ENCODE measurements at regions not wholly inside any gene's neighbourhood (a gene's known extent, or its start where the extent isn't known, plus 50 kb on each side); places are given as distances from the start of the nearest gene placed in this dataset.

DNA sequence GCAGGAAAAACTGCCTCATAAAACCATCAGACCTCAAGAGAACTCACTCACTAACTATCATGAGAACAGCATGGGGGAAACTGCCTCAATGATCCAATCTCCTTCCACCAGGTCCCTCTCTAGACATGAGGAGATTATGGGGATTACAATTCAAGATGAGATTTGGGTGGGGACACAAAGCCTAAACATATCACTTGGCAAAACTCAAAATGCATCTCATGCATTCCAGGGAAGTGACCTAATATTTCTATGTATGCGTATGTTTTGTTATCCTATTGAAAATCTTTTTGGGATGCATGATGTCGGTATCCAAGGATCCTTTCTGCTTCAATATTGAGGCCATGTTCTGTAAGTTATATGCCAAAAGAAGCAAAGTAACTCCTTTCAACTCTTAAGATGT, 174.0 kb downstream of the PLK2 start:
- H3K4me1 ChIP-seq (ENCODE audit: insufficient read depth, low read length) = no peaks in the 10 kb centered on the region
- TF ChIP-seq EZH2 (IDR thresholded peaks at IDR 0.05; ENCODE audit: borderline replicate concordance, low read depth, low read length, severe bottlenecking) (no peak), CTCF (IDR thresholded peaks at IDR 0.05; ENCODE audit: borderline replicate concordance, extremely low read depth, low read length, poor library complexity, severe bottlenecking) (no peak)
- H3K79me2 ChIP-seq (ENCODE audit: insufficient read depth, low read length) = no peaks in the 10 kb centered on the region
- ATAC-seq (ENCODE audit: insufficient read depth, low read depth) = no peak
- no peak overlapping the region for H2AFZ ChIP-seq (ENCODE audit: low read depth, low read length)
- no peak overlapping the region for H3K4me3 ChIP-seq (ENCODE audit: low read depth in 1 of 2, low read length in 2 of 2)
- no peaks in the 10 kb centered on the region for H3K9me3 ChIP-seq (ENCODE audit: insufficient read depth, low read length, severe bottlenecking)
- H3K36me3 ChIP-seq (ENCODE audit: insufficient read depth, low read length) = no peaks in the 10 kb centered on the region
- H3K27me3 ChIP-seq (ENCODE audit: insufficient read depth, low read length, poor library complexity) = peaks cover 4% of the 10 kb centered on the region
- H3K4me2 ChIP-seq (ENCODE audit: insufficient read depth, low read length) = no peak overlapping the region
- no peaks in the 10 kb centered on the region for H4K20me1 ChIP-seq (ENCODE audit: insufficient read depth, low read length)
- no peak overlapping the region for H3K27ac ChIP-seq (ENCODE audit: low read length)
- H3K9ac ChIP-seq (ENCODE audit: low read depth, low read length) = no peak overlapping the region
- DNase-seq = no peak

GRCh38 chr5:58284886-58285285, 175.0 kb downstream of the PLK2 start:
- Histone ChIP-seq H3K79me2 (ENCODE audit: insufficient read depth, low read length) (no peaks in the 10 kb centered on the region), H3K36me3 (ENCODE audit: insufficient read depth, low read length) (no peaks in the 10 kb centered on the region), H3K4me1 (ENCODE audit: insufficient read depth, low read length) (no peaks in the 10 kb centered on the region), H3K4me2 (ENCODE audit: insufficient read depth, low read length) (no peak overlapping the region), H4K20me1 (ENCODE audit: insufficient read depth, low read length) (no peaks in the 10 kb centered on the region), H3K9ac (ENCODE audit: low read depth, low read length) (no peak overlapping the region), H2AFZ (ENCODE audit: low read depth, low read length) (no peak overlapping the region), H3K27me3 (ENCODE audit: insufficient read depth, low read length, poor library complexity) (peaks cover 4% of the 10 kb centered on the region), H3K27ac (ENCODE audit: low read length) (no peak overlapping the region), H3K9me3 (ENCODE audit: insufficient read depth, low read length, severe bottlenecking) (no peaks in the 10 kb centered on the region), H3K4me3 (ENCODE audit: low read depth in 1 of 2, low read length in 2 of 2) (no peak overlapping the region)
- ATAC-seq (ENCODE audit: insufficient read depth, low read depth) = no peak
- TF ChIP-seq CTCF (IDR thresholded peaks at IDR 0.05; ENCODE audit: borderline replicate concordance, extremely low read depth, low read length, poor library complexity, severe bottlenecking) (no peak), EZH2 (IDR thresholded peaks at IDR 0.05; ENCODE audit: borderline replicate concordance, low read depth, low read length, severe bottlenecking) (no peak)
- DNase-seq = no peak

DNA sequence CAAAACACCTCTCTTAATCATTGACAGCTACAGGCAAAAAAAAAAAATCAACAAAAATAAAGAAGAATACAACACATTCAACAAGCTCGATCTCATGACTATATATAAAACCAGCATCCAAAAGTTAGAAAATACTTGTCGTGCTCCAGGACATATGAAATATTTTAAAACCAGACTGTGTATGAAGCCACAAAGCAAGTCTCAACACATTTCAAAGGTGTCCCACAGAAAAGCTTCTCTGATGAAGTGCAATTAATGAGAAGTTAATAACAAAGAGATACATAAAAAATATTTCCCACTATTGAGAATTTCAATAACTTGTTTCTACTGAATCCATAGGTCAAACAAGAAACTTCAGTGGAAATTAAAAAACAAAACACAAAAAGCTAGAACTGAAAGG, 178.7 kb downstream of the PLK2 start:
- DNase-seq = no peak
- H3K79me2 ChIP-seq (ENCODE audit: insufficient read depth, low read length) = no peaks in the 10 kb centered on the region
- H2AFZ ChIP-seq (ENCODE audit: low read depth, low read length) = no peak overlapping the region
- H3K27me3 ChIP-seq (ENCODE audit: insufficient read depth, low read length, poor library complexity) = peaks cover 7% of the 10 kb centered on the region
- H3K9me3 ChIP-seq (ENCODE audit: insufficient read depth, low read length, severe bottlenecking) = no peaks in the 10 kb centered on the region
- TF ChIP-seq EZH2 (IDR thresholded peaks at IDR 0.05; ENCODE audit: borderline replicate concordance, low read depth, low read length, severe bottlenecking) (no peak), CTCF (IDR thresholded peaks at IDR 0.05; ENCODE audit: borderline replicate concordance, extremely low read depth, low read length, poor library complexity, severe bottlenecking) (no peak)
- H3K9ac ChIP-seq (ENCODE audit: low read depth, low read length) = no peak overlapping the region
- H3K4me1 ChIP-seq (ENCODE audit: insufficient read depth, low read length) = no peaks in the 10 kb centered on the region
- no peak for ATAC-seq (ENCODE audit: insufficient read depth, low read depth)
- H3K27ac ChIP-seq (ENCODE audit: low read length) = no peak overlapping the region
- H3K4me3 ChIP-seq (ENCODE audit: low read depth in 1 of 2, low read length in 2 of 2) = no peak overlapping the region
- no peaks in the 10 kb centered on the region for H4K20me1 ChIP-seq (ENCODE audit: insufficient read depth, low read length)
- H3K4me2 ChIP-seq (ENCODE audit: insufficient read depth, low read length) = no peak overlapping the region
- no peaks in the 10 kb centered on the region for H3K36me3 ChIP-seq (ENCODE audit: insufficient read depth, low read length)

DNA sequence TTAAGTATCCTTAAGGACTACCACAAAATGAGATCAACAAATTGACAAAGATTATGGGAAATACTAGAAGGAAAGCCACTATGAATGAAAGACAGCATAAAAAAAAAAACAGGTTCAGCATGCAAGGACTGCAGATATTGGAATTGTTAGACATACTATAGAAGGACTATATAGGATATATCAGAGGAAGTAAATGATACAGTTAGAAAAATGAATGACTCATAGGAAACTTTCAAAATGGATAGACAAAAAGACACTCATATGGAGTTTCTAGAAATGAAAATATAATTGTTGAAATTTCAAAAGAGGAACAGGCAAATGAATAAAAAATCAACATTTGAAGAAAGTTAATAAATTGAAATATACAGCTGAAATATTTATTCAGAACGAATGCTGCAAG, 180.6 kb downstream of the PLK2 start:
- ATAC-seq (ENCODE audit: insufficient read depth, low read depth) (no peak), DNase-seq (no peak)
- Histone ChIP-seq H3K36me3 (ENCODE audit: insufficient read depth, low read length) (no peaks in the 10 kb centered on the region), H3K27me3 (ENCODE audit: insufficient read depth, low read length, poor library complexity) (peaks cover 3% of the 10 kb centered on the region), H3K9ac (ENCODE audit: low read depth, low read length) (no peak overlapping the region), H3K4me1 (ENCODE audit: insufficient read depth, low read length) (no peaks in the 10 kb centered on the region), H2AFZ (ENCODE audit: low read depth, low read length) (no peak overlapping the region), H3K9me3 (ENCODE audit: insufficient read depth, low read length, severe bottlenecking) (no peaks in the 10 kb centered on the region), H3K4me2 (ENCODE audit: insufficient read depth, low read length) (no peak overlapping the region), H4K20me1 (ENCODE audit: insufficient read depth, low read length) (no peaks in the 10 kb centered on the region), H3K4me3 (ENCODE audit: low read depth in 1 of 2, low read length in 2 of 2) (no peak overlapping the region), H3K27ac (ENCODE audit: low read length) (no peak overlapping the region), H3K79me2 (ENCODE audit: insufficient read depth, low read length) (no peaks in the 10 kb centered on the region)
- TF ChIP-seq CTCF (IDR thresholded peaks at IDR 0.05; ENCODE audit: borderline replicate concordance, extremely low read depth, low read length, poor library complexity, severe bottlenecking) (no peak), EZH2 (IDR thresholded peaks at IDR 0.05; ENCODE audit: borderline replicate concordance, low read depth, low read length, severe bottlenecking) (no peak)
